ENCODE measurements at regions not wholly inside any gene's neighbourhood (a gene's known extent, or its start where the extent isn't known, plus 50 kb on each side); places are given as distances from the start of the nearest gene placed in this dataset.

- H3K4me3 ChIP-seq: peak overlapping the region; percentile 50
- H3K27ac ChIP-seq: peak overlapping the region in 1 of 2 donors; percentile 40
- no peak for DNase-seq (ENCODE audit: low spot score)
- TF ChIP-seq CTCF (IDR thresholded peaks at IDR 0.05): no peak
Observed at GRCh38 chr2:205858881-205859441, 176.7 kb downstream of the NRP2 start.

GRCh38 chr2:205858275-205858674 lies 176.0 kb downstream of the NRP2 start:
- Histone ChIP-seq H3K4me3 (no peak overlapping the region), H3K27ac (no peak overlapping the region)
- no peak for TF ChIP-seq CTCF (IDR thresholded peaks at IDR 0.05)
- no peak for DNase-seq (ENCODE audit: low spot score)

GRCh38 chr2:205857520-205858237 lies 175.4 kb downstream of the NRP2 start:
- no peak overlapping the region for H3K27ac ChIP-seq
- H3K4me3 ChIP-seq: no peak overlapping the region
- TF ChIP-seq CTCF (IDR thresholded peaks at IDR 0.05): no peak
- DNase-seq (ENCODE audit: low spot score): no peak

- no peak for TF ChIP-seq CTCF (IDR thresholded peaks at IDR 0.05)
- no peak overlapping the region for H3K27ac ChIP-seq
- DNase-seq (ENCODE audit: low spot score): no peak
- H3K4me3 ChIP-seq: no peak overlapping the region
Observed at GRCh38 chr2:205852457-205852856, 170.2 kb downstream of the NRP2 start.

- DNase-seq (ENCODE audit: low spot score): no peak
- H3K4me3 ChIP-seq: no peak overlapping the region
- H3K27ac ChIP-seq: no peak overlapping the region
- TF ChIP-seq CTCF (IDR thresholded peaks at IDR 0.05): no peak
Observed at GRCh38 chr2:205850611-205851010, 168.3 kb downstream of the NRP2 start.

- DNase-seq (ENCODE audit: low spot score): no peak
- no peak for TF ChIP-seq CTCF (IDR thresholded peaks at IDR 0.05)
- H3K27ac ChIP-seq: no peak overlapping the region
Observed at GRCh38 chr2:205850132-205850531, 167.8 kb downstream of the NRP2 start.

GRCh38 chr2:205849136-205849535 lies 166.8 kb downstream of the NRP2 start:
- H3K4me3 ChIP-seq: no peak overlapping the region
- no peak overlapping the region for H3K27ac ChIP-seq
- TF ChIP-seq CTCF (IDR thresholded peaks at IDR 0.05): no peak
- DNase-seq (ENCODE audit: low spot score): no peak

More at GRCh38 chr2:205850132-205850531, 167.8 kb downstream of the NRP2 start:
- H3K4me3 ChIP-seq: no peak overlapping the region
